ENCODE measurements at regions not wholly inside any gene's neighbourhood (a gene's known extent, or its start where the extent isn't known, plus 50 kb on each side); places are given as distances from the start of the nearest gene placed in this dataset.

- no peak for DNase-seq (ENCODE audit: low read depth)
- TF ChIP-seq CTCF (IDR thresholded peaks at IDR 0.05; ENCODE audit: control insufficient read depth, insufficient read depth, low read depth, low read length, missing control alignments): no peak
- H3K4me3 ChIP-seq (ENCODE audit: control insufficient read depth, low read depth, low read length): no peak overlapping the region
These were observed 108.1 kb downstream of the CEBPB start for GRCh38 chr20:50298554-50299324.

- no peak overlapping the region for H3K4me3 ChIP-seq (ENCODE audit: control insufficient read depth, low read depth, low read length)
- no peak for TF ChIP-seq CTCF (IDR thresholded peaks at IDR 0.05; ENCODE audit: control insufficient read depth, insufficient read depth, low read depth, low read length, missing control alignments)
- no peak for DNase-seq (ENCODE audit: low read depth)
These were observed 108.6 kb downstream of the CEBPB start for GRCh38 chr20:50299325-50299629.

- no peak overlapping the region for H3K4me3 ChIP-seq (ENCODE audit: control insufficient read depth, low read depth, low read length)
- no peak for TF ChIP-seq CTCF (IDR thresholded peaks at IDR 0.05; ENCODE audit: control insufficient read depth, insufficient read depth, low read depth, low read length, missing control alignments)
- DNase-seq (ENCODE audit: low read depth): no peak
These were observed 110.5 kb downstream of the CEBPB start for GRCh38 chr20:50301165-50301564.

- no peak for TF ChIP-seq CTCF (IDR thresholded peaks at IDR 0.05; ENCODE audit: control insufficient read depth, insufficient read depth, low read depth, low read length, missing control alignments)
- no peak for DNase-seq (ENCODE audit: low read depth)
- H3K4me3 ChIP-seq (ENCODE audit: control insufficient read depth, low read depth, low read length): no peak overlapping the region
These were observed 111.1 kb downstream of the CEBPB start for GRCh38 chr20:50301712-50302111.

- DNase-seq (ENCODE audit: low read depth): no peak
- no peak for TF ChIP-seq CTCF (IDR thresholded peaks at IDR 0.05; ENCODE audit: control insufficient read depth, insufficient read depth, low read depth, low read length, missing control alignments)
- H3K4me3 ChIP-seq (ENCODE audit: control insufficient read depth, low read depth, low read length): no peak overlapping the region
These were observed 111.9 kb downstream of the CEBPB start for GRCh38 chr20:50302341-50303057.

- no peak for DNase-seq (ENCODE audit: low read depth)
- TF ChIP-seq CTCF (IDR thresholded peaks at IDR 0.05; ENCODE audit: control insufficient read depth, insufficient read depth, low read depth, low read length, missing control alignments): no peak
- no peak overlapping the region for H3K4me3 ChIP-seq (ENCODE audit: control insufficient read depth, low read depth, low read length)
These were observed 113.2 kb downstream of the CEBPB start for GRCh38 chr20:50303573-50304500.
